HEK293 (cell line): ENCODE measurements at regions not wholly inside any gene's neighbourhood (a gene's known extent, or its start where the extent isn't known, plus 50 kb on each side); places are given as distances from the start of the nearest gene placed in this dataset.

Source experiments
- CTCF ChIA-PET: fragments of 350-600 bp; formaldehyde crosslinking; extraction: SDS; loops from one replicate; lab custom pipeline; 2021; ENCODE audit warnings: antibody characterized with exemption; lab: Yijun Ruan, JAX
- POLR2A ChIA-PET: fragments of 300-600 bp; formaldehyde crosslinking; extraction: SDS; loops from one replicate; lab custom pipeline; 2020; ENCODE audit warnings: antibody characterized with exemption, inconsistent platforms; lab: Yijun Ruan, JAX
- H3K27ac ChIP-seq: fragments of 200-500 bp; sonication (Bioruptor generic); 2 replicates; pipeline ENCODE4 v1.5.1; 2014; ENCODE audit warnings: low read depth, low read length, control low read depth, inconsistent platforms; ENCODE audit errors: extremely low read depth
- H3K36me3 ChIP-seq, 2 experiments: fragments of 200-500 bp in 1 of 2; sonication (Bioruptor generic) in 1 of 2; 1 replicate in 1 of 2; 2 replicates in 1 of 2; pipeline ENCODE4 v1.5.1; 2014 to 2017; ENCODE audit warnings: inconsistent platforms in 2 of 2, low read length in 2 of 2; ENCODE audit not compliant: control insufficient read depth in 2 of 2, insufficient read depth in 1 of 2
- H3K4me1 ChIP-seq: fragments of 200-500 bp; sonication (Bioruptor generic); 2 replicates; pipeline ENCODE4 v1.5.1; 2014; ENCODE audit warnings: mild to moderate bottlenecking, low read length, inconsistent platforms; ENCODE audit not compliant: control insufficient read depth, insufficient read depth
- H3K4me3 ChIP-seq: 2 replicates; pipeline ENCODE4 v1.5.1; 2011; ENCODE audit warnings: low read depth, mild to moderate bottlenecking, control low read depth, low read length, moderate library complexity
- H3K9me3 ChIP-seq: fragments of 200-500 bp; sonication (Bioruptor generic); 2 replicates; pipeline ENCODE4 v1.5.1; 2014; ENCODE audit warnings: low read depth, low read length, inconsistent platforms; ENCODE audit not compliant: control insufficient read depth, insufficient read depth
- EGR2 ChIP-seq: fragments of 450-650 bp; formaldehyde crosslinking; IDR thresholded peaks from 2 replicates; pipeline ENCODE4 v1.5.1; 2016; ENCODE audit warnings: low read depth, missing biosample characterization, missing genetic modification characterization
- FEZF1 ChIP-seq: fragments of 450-650 bp; formaldehyde crosslinking; IDR thresholded peaks from 2 replicates; pipeline ENCODE4 v1.5.1; 2016; ENCODE audit warnings: missing biosample characterization, missing genetic modification characterization
- HOXC10 ChIP-seq: sonication (generic); formaldehyde crosslinking; IDR thresholded peaks from 2 replicates; pipeline ENCODE4 v1.8.1; 2023; ENCODE audit warnings: mild to moderate bottlenecking, missing genetic modification reagents
- KLF10 ChIP-seq: fragments of 450-650 bp; IDR thresholded peaks from 2 replicates; pipeline ENCODE4 v1.5.1; 2018; ENCODE audit warnings: missing biosample characterization, mild to moderate bottlenecking, missing genetic modification characterization
- KLF8 ChIP-seq: fragments of 450-650 bp; formaldehyde crosslinking; IDR thresholded peaks from 2 replicates; pipeline ENCODE4 v1.5.1; 2016; ENCODE audit warnings: missing biosample characterization, missing genetic modification characterization
- MEIS1 ChIP-seq: sonication (generic); formaldehyde crosslinking; IDR thresholded peaks from 2 replicates; pipeline ENCODE4 v1.8.1; 2022; ENCODE audit warnings: missing genetic modification reagents, mild to moderate bottlenecking, borderline replicate concordance
- PBX3 ChIP-seq: sonication (generic); formaldehyde crosslinking; IDR thresholded peaks from 2 replicates; pipeline ENCODE4 v1.8.1; 2022; ENCODE audit warnings: mild to moderate bottlenecking, moderate library complexity, missing genetic modification reagents
- YY2 ChIP-seq: fragments of 450-650 bp; formaldehyde crosslinking; IDR thresholded peaks from 2 replicates; pipeline ENCODE4 v1.5.1; 2016; ENCODE audit warnings: missing biosample characterization, missing genetic modification characterization
- ZBTB1 ChIP-seq: fragments of 450-650 bp; formaldehyde crosslinking; IDR thresholded peaks from 2 replicates; pipeline ENCODE4 v1.5.1; 2016; ENCODE audit warnings: missing biosample characterization, missing genetic modification characterization
- ZEB2 ChIP-seq: fragments of 450-650 bp; formaldehyde crosslinking; IDR thresholded peaks from 2 replicates; pipeline ENCODE4 v1.5.1; 2016; ENCODE audit warnings: missing biosample characterization, missing genetic modification characterization
- ZFHX2 ChIP-seq: fragments of 450-650 bp; formaldehyde crosslinking; conservative IDR thresholded peaks from 2 replicates; pipeline ENCODE4 v1.5.1; 2016; ENCODE audit warnings: missing biosample characterization, missing genetic modification characterization
- ZNF10 ChIP-seq: fragments of 450-650 bp; formaldehyde crosslinking; IDR thresholded peaks from 2 replicates; pipeline ENCODE4 v1.5.1; 2017; ENCODE audit warnings: missing biosample characterization, missing genetic modification characterization
- ZNF132 ChIP-seq: fragments of 450-650 bp; formaldehyde crosslinking; IDR thresholded peaks from 2 replicates; pipeline ENCODE4 v1.5.1; 2017; ENCODE audit warnings: missing biosample characterization, missing genetic modification characterization, borderline replicate concordance
- ZNF155 ChIP-seq: fragments of 450-650 bp; formaldehyde crosslinking; IDR thresholded peaks from 2 replicates; pipeline ENCODE4 v1.5.1; 2016; ENCODE audit warnings: missing biosample characterization, missing genetic modification characterization
- ZNF280C ChIP-seq: fragments of 450-650 bp; formaldehyde crosslinking; IDR thresholded peaks from 2 replicates; pipeline ENCODE4 v1.5.1; 2016; ENCODE audit warnings: missing biosample characterization, missing genetic modification characterization
- ZNF677 ChIP-seq: fragments of 450-650 bp; IDR thresholded peaks from 2 replicates; pipeline ENCODE4 v1.5.0; 2018; ENCODE audit warnings: missing biosample characterization, mild to moderate bottlenecking, missing genetic modification characterization, moderate library complexity
- ZNF707 ChIP-seq: fragments of 450-650 bp; formaldehyde crosslinking; IDR thresholded peaks from 2 replicates; pipeline ENCODE4 v1.5.1; 2016; ENCODE audit warnings: missing biosample characterization, missing genetic modification characterization
- ZNF791 ChIP-seq: fragments of 450-650 bp; formaldehyde crosslinking; IDR thresholded peaks from 2 replicates; pipeline ENCODE4 v1.5.1; 2016; ENCODE audit warnings: missing biosample characterization, missing genetic modification characterization
- TF ChIP-seq, protein P1 (sequence below): fragments of 450-650 bp; formaldehyde crosslinking; IDR thresholded peaks from 2 replicates; pipeline ENCODE4 v1.5.1; 2017; ENCODE audit warnings: missing biosample characterization, missing genetic modification characterization
- TF ChIP-seq, protein P2 (sequence below): fragments of 450-650 bp; formaldehyde crosslinking; IDR thresholded peaks from 2 replicates; pipeline ENCODE4 v1.5.1; 2016; ENCODE audit warnings: missing biosample characterization, missing genetic modification characterization

DNA sequence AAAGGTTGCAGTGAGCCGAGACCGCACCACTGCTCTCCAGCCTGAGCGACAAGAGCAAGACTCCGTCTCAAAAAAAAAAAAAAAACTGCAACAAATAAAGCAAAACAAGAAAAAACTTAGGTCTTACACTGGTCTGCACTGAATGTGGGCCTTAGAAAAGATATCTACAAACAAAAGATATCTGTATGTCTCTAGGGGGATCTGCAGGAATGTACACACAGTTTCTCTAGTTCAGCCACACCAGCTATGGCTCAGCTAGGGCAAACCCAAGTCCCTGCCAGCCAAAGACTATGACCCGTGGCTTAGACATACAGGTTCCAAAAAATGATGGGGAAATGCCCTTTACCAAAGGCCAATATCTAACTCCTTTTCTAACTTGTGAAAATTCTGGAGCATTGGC, 202.4 kb upstream of the KAZN start (continued):
- TF ChIP-seq PBX3 (no peak), FEZF1 (tag by site-specific recombination) (no peak), ZNF132 (tag by site-specific recombination) (no peak)
- TF ChIP-seq, protein P1, sequence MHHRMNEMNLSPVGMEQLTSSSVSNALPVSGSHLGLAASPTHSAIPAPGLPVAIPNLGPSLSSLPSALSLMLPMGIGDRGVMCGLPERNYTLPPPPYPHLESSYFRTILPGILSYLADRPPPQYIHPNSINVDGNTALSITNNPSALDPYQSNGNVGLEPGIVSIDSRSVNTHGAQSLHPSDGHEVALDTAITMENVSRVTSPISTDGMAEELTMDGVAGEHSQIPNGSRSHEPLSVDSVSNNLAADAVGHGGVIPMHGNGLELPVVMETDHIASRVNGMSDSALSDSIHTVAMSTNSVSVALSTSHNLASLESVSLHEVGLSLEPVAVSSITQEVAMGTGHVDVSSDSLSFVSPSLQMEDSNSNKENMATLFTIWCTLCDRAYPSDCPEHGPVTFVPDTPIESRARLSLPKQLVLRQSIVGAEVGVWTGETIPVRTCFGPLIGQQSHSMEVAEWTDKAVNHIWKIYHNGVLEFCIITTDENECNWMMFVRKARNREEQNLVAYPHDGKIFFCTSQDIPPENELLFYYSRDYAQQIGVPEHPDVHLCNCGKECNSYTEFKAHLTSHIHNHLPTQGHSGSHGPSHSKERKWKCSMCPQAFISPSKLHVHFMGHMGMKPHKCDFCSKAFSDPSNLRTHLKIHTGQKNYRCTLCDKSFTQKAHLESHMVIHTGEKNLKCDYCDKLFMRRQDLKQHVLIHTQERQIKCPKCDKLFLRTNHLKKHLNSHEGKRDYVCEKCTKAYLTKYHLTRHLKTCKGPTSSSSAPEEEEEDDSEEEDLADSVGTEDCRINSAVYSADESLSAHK (tag by site-specific recombination) = no peak

- H3K9me3 ChIP-seq = no peaks in the 10 kb centered on the region
- H3K4me3 ChIP-seq = no peak overlapping the region
- TF ChIP-seq YY2 (tag by site-specific recombination) (no peak), KLF8 (no peak), ZNF155 (tag by site-specific recombination) (no peak), ZNF10 (no peak), KLF10 (no peak)
- TF ChIP-seq, protein P2, sequence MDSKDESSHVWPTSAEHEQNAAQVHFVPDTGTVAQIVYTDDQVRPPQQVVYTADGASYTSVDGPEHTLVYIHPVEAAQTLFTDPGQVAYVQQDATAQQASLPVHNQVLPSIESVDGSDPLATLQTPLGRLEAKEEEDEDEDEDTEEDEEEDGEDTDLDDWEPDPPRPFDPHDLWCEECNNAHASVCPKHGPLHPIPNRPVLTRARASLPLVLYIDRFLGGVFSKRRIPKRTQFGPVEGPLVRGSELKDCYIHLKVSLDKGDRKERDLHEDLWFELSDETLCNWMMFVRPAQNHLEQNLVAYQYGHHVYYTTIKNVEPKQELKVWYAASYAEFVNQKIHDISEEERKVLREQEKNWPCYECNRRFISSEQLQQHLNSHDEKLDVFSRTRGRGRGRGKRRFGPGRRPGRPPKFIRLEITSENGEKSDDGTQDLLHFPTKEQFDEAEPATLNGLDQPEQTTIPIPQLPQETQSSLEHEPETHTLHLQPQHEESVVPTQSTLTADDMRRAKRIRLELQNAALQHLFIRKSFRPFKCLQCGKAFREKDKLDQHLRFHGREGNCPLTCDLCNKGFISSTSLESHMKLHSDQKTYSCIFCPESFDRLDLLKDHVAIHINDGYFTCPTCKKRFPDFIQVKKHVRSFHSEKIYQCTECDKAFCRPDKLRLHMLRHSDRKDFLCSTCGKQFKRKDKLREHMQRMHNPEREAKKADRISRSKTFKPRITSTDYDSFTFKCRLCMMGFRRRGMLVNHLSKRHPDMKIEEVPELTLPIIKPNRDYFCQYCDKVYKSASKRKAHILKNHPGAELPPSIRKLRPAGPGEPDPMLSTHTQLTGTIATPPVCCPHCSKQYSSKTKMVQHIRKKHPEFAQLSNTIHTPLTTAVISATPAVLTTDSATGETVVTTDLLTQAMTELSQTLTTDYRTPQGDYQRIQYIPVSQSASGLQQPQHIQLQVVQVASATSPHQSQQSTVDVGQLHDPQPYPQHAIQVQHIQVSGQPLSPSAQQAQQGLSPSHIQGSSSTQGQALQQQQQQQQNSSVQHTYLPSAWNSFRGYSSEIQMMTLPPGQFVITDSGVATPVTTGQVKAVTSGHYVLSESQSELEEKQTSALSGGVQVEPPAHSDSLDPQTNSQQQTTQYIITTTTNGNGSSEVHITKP (tag by site-specific recombination) = no peak
- H3K4me1 ChIP-seq = no peaks in the 10 kb centered on the region
- H3K27ac ChIP-seq = no peak overlapping the region
- no peaks in the 10 kb centered on the region for H3K36me3 ChIP-seq
- ChIA-PET POLR2A (no interaction called here), CTCF (no interaction called here)
Measured at GRCh38 chr1:14403961-14404645, 194.4 kb upstream of the KAZN start.

GRCh38 chr1:14404862-14405301, 193.6 kb upstream of the KAZN start:
- Histone ChIP-seq H3K4me1 (no peaks in the 10 kb centered on the region), H3K27ac (no peak overlapping the region), H3K36me3 (no peaks in the 10 kb centered on the region), H3K9me3 (no peaks in the 10 kb centered on the region), H3K4me3 (no peak overlapping the region)
- CTCF ChIA-PET = no interaction called here
- POLR2A ChIA-PET = no interaction called here
- TF ChIP-seq ZNF280C (tag by site-specific recombination) (no peak), ZNF707 (tag by site-specific recombination) (no peak), MEIS1 (CRISPR knock-in tag) (no peak), ZFHX2 (tag by site-specific recombination) (no peak), ZEB2 (tag by site-specific recombination) (no peak), ZNF677 (tag by site-specific recombination) (no peak), EGR2 (tag by site-specific recombination) (no peak), ZNF791 (tag by site-specific recombination) (no peak), HOXC10 (CRISPR knock-in tag) (no peak), ZBTB1 (tag by site-specific recombination) (no peak), ZNF132 (tag by site-specific recombination) (no peak)
